ENCODE measurements at regions not wholly inside any gene's neighbourhood (a gene's known extent, or its start where the extent isn't known, plus 50 kb on each side); places are given as distances from the start of the nearest gene placed in this dataset.

DNA sequence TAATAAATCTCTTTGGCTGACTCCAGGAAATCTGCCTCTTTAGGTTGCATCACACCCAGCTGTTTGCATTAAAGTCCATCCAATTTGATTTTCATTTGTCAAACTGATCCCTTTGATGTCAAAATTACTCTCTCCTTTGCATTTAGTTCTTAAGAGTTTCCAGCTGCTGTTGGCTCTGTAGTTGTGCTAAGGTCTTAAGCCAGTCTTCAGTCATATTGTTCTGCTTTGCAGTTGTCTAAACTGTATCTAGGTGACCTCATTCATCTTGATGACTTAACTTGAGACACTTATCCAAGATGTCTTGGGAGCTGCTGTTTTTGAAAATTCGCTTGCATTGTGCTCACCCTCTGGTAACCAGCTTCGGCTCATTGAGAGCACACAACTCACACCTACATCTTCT is 386.9 kb upstream of the TLE4 start:
- TF ChIP-seq, protein P1, sequence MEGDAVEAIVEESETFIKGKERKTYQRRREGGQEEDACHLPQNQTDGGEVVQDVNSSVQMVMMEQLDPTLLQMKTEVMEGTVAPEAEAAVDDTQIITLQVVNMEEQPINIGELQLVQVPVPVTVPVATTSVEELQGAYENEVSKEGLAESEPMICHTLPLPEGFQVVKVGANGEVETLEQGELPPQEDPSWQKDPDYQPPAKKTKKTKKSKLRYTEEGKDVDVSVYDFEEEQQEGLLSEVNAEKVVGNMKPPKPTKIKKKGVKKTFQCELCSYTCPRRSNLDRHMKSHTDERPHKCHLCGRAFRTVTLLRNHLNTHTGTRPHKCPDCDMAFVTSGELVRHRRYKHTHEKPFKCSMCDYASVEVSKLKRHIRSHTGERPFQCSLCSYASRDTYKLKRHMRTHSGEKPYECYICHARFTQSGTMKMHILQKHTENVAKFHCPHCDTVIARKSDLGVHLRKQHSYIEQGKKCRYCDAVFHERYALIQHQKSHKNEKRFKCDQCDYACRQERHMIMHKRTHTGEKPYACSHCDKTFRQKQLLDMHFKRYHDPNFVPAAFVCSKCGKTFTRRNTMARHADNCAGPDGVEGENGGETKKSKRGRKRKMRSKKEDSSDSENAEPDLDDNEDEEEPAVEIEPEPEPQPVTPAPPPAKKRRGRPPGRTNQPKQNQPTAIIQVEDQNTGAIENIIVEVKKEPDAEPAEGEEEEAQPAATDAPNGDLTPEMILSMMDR (IDR thresholded peaks at IDR 0.05; ENCODE audit: low read depth, low read length, missing control alignments): no peak
- in situ Hi-C loops (cut with HindIII; ENCODE audit: low sequenced_read_pairs): no loop called here
- DNase-seq (ENCODE audit: low read depth): no peak
- H3K4me3 ChIP-seq (ENCODE audit: low read depth, low read length): no peak overlapping the region

DNA sequence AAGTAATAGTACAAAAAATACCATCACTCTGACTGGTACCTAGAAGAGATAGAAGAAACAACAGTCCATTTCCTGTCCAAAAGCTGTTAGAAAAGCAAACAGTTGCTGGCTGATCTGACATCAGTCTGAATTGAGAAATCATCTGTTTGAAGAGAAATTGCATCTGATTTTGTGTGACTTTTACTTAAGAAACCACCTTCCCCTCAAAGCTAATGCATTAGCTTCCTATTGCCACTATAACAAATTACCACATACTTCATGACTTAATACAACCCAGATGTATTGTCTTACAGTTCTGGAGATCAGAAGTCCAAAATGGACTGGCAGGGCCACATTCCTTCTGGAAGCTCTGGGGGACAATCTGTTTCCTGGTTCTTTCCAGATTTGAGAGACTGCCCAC is 385.9 kb upstream of the TLE4 start:
- in situ Hi-C loops (cut with HindIII; ENCODE audit: low sequenced_read_pairs): no loop called here
- TF ChIP-seq, protein P1 (IDR thresholded peaks at IDR 0.05; ENCODE audit: low read depth, low read length, missing control alignments): no peak
- peak; percentile 5 for DNase-seq (ENCODE audit: low read depth)
- no peak overlapping the region for H3K4me3 ChIP-seq (ENCODE audit: low read depth, low read length)

DNA sequence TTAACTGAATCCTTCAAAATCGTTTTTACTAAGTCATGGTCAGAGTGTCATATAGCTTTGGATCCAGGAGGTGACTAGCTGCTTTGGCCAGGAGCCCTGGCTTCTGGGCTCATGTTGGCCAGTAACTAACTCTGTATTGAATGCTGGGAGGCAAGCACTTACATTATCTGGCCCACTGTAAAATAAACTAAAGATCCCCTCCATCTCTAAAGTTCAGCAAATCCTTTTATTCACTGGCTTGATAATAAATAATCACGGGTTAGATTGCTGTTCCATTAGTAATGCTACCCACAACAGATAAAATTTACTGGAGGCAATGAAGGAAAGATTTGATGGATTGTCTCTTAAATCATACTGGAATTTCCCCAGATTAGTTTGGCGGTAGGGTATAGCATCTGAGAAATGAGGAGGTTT is 382.2 kb upstream of the TLE4 start:
- in situ Hi-C loops (cut with HindIII; ENCODE audit: low sequenced_read_pairs): no loop called here
- no peak overlapping the region for H3K4me3 ChIP-seq (ENCODE audit: low read depth, low read length)
- peak; percentile 63 for DNase-seq (ENCODE audit: low read depth)
- TF ChIP-seq, protein P1 (IDR thresholded peaks at IDR 0.05; ENCODE audit: low read depth, low read length, missing control alignments): no peak

DNA sequence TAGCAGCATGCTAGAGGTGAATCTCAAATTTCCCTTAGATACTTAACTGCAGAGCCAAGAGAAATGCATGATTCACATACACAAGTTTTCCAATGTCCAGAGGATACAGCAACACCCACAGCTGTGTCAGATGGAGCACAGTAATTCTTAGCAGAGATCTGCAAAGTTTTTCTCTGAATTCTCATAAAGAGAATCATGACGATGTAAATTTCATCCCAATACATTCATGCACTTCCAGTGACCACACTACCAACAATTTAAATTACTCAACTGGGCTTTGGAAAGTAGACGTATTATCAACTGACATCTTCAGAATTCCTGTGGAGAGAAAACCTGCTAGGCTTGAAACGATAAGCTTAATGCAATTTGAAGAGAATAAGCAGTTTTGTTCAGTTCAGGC is 378.8 kb upstream of the TLE4 start:
- TF ChIP-seq, protein P1 (IDR thresholded peaks at IDR 0.05; ENCODE audit: low read depth, low read length, missing control alignments): no peak
- DNase-seq (ENCODE audit: low read depth): peak; percentile 44
- in situ Hi-C loops (cut with HindIII; ENCODE audit: low sequenced_read_pairs): no loop called here
- no peak overlapping the region for H3K4me3 ChIP-seq (ENCODE audit: low read depth, low read length)

DNA sequence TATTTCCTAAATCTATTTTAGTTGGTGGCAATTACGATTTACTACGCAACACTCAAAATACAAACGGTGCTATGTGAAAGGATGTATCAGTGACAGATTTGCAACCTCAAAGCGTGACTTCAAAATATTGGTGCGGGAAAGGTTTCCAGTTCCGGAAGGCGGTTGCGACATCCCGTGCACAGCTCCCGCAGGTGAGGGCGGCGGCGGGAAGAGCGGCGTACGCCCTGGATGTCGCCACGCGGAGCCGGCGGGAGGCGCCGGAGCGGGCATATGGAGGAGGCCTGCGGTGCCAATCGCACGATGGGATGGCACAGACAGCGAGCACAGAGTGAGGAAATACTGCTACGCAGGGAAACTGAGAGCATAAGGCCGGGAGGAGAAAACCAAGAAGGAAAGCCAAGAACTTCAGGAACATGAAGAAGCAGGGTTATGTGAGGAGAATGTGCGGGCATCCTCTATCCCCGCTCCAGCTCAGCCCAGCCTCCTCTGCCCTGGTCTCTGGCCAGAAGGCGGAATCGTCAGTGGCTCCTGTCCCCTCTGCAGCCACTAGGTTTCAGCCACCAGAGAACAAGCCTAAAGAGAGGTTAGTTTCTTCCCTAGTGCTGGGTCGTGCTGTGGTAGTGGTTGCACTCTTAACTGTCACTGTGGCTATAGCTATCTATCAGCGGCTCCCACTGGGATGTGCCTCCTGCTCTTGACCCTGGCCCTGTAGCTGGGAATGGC is 378.1 kb upstream of the TLE4 start:
- H3K4me3 ChIP-seq (ENCODE audit: low read depth, low read length): no peak overlapping the region
- TF ChIP-seq, protein P1 (IDR thresholded peaks at IDR 0.05; ENCODE audit: low read depth, low read length, missing control alignments): no peak
- no peak for DNase-seq (ENCODE audit: low read depth)
- in situ Hi-C loops (cut with HindIII; ENCODE audit: low sequenced_read_pairs): no loop called here

DNA sequence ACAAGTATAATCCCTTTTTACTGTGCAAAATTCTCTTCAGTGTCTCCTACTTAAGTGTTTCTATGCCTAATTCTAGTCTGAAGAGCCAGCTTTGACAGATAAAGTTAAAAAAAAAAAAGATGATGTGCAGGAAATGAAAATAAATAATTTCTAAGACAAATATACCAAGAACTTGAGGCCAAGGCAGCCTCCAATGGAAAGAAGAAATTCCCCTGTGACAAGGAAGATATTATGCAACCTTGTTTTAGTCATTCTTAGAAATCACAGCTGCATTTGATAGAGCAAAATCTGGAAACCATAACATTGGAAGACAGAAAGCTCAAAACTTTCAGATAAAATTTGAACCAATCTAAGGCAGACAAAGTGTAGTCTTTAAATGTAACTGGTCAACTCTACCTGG is 375.9 kb upstream of the TLE4 start:
- in situ Hi-C loops (cut with HindIII; ENCODE audit: low sequenced_read_pairs): no loop called here
- TF ChIP-seq, protein P1 (IDR thresholded peaks at IDR 0.05; ENCODE audit: low read depth, low read length, missing control alignments): no peak

More for the DNA sequence above, 375.9 kb upstream of the TLE4 start:
- no peak for DNase-seq (ENCODE audit: low read depth)
- H3K4me3 ChIP-seq (ENCODE audit: low read depth, low read length): no peak overlapping the region
